ENCODE measurements at regions not wholly inside any gene's neighbourhood (a gene's known extent, or its start where the extent isn't known, plus 50 kb on each side); places are given as distances from the start of the nearest gene placed in this dataset.

GRCh38 chr5:54388409-54388808 is 67.1 kb upstream of the HSPB3 start:
- no peak for TF ChIP-seq CTCF (IDR thresholded peaks at IDR 0.05; ENCODE audit: low read depth, low read length)
- no peaks in the 10 kb centered on the region for H3K27me3 ChIP-seq (ENCODE audit: control insufficient read depth, insufficient read depth, low read length)
- no peak overlapping the region for H3K4me3 ChIP-seq (ENCODE audit: low read depth, low read length)
- ChIA-PET POLR2A (interaction anchor here (1.2 kb wide), 1 partner anchor 78 kb away, joined by 7 read pairs; the partner anchor contains the start of gene ARL15), CTCF (interaction anchor here (1.1 kb wide), 2 partner anchors 31 to 145 kb away, joined by 4 to 5 read pairs; no protein-coding TSS in a partner anchor)
- no peaks in the 10 kb centered on the region for H3K9me3 ChIP-seq (ENCODE audit: control insufficient read depth, insufficient read depth, low read length)
- no peak for DNase-seq (ENCODE audit: low read depth, low spot score)
- H3K27ac ChIP-seq (ENCODE audit: low read depth, low read length) = no peak overlapping the region

DNA sequence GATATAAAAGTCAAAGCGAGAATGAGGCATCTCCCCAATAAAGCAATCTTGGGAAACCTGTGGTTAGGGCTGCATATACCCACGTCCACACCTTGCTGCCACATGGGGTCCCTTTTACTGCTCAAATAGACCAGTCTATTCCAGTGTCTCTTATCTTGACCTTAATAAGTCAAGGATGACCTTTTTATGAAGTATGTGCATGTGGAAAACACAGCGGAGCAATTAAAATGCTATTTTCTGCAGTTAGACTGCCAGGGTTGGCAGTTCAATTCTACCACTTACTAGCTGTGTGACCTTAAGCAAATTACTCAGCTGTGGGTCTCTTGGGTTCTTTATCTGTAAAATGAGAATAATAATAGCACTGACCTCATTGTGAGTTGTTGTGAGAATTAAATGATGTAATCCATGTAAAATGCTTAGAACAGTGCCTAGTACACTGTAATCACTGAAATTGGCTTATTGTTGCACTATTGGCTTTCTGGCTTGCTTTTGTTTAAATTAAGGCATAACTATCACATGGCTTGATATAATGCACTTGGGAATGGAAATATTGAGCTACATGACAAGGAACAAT is 67.8 kb upstream of the HSPB3 start:
- POLR2A ChIA-PET = interaction anchor here (1.2 kb wide), 1 partner anchor 77 kb away, joined by 7 read pairs; the partner anchor contains the start of gene ARL15
- no peak overlapping the region for H3K27ac ChIP-seq (ENCODE audit: low read depth, low read length)
- H3K9me3 ChIP-seq (ENCODE audit: control insufficient read depth, insufficient read depth, low read length) = no peaks in the 10 kb centered on the region
- no peak overlapping the region for H3K4me3 ChIP-seq (ENCODE audit: low read depth, low read length)
- no peaks in the 10 kb centered on the region for H3K27me3 ChIP-seq (ENCODE audit: control insufficient read depth, insufficient read depth, low read length)
- CTCF ChIA-PET = interaction anchor here (1.1 kb wide), 2 partner anchors 32 to 144 kb away, joined by 4 to 5 read pairs; no protein-coding TSS in a partner anchor
- no peak for DNase-seq (ENCODE audit: low read depth, low spot score)
- no peak for TF ChIP-seq CTCF (IDR thresholded peaks at IDR 0.05; ENCODE audit: low read depth, low read length)

DNA sequence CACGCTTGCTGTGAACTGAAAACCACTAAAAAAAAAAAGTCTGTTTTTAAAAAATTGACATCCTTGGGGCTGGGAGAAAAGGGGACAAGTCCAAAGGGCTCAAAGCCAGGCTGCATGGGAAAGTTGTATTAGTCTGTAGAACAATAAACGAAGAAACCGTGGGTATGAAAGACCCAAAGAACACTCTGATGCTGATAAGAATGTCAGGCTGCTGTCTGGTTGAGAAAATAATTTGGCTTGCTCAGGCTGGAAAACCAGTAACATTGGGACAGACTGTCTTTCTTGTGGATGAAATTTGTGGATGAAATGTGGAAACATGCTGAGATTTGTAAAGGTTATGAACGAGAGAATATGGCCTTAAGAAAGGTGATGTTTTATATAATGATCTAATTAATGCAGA is 68.5 kb upstream of the HSPB3 start:
- POLR2A ChIA-PET = no interaction called here

DNA sequence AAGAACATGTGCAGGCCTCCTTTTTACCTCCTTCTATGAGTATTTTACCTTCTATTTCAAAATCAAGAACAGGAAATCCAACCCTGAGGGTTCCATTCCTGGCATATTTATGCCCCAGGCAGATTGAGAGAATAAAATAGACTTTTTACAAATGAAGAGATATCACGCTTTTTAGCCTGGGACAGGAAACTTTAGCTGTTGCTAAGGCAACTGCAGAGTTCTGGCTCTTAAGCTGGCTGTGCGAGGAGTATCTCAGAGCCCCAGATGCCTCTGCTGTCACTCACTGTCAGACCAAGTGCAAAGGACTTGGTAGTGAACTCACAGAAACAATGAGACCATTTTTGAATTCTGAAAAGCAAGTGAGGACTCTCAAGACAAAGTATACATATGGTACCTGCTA is 69.5 kb upstream of the HSPB3 start:
- CTCF ChIA-PET = no interaction called here
- POLR2A ChIA-PET = no interaction called here
- H3K4me3 ChIP-seq (ENCODE audit: low read depth, low read length) = no peak overlapping the region
- TF ChIP-seq CTCF (IDR thresholded peaks at IDR 0.05; ENCODE audit: low read depth, low read length) = no peak
- no peak for DNase-seq (ENCODE audit: low read depth, low spot score)
- no peak overlapping the region for H3K27ac ChIP-seq (ENCODE audit: low read depth, low read length)
- no peaks in the 10 kb centered on the region; the same call in 1 of the 2 replicates for H3K9me3 ChIP-seq (ENCODE audit: control insufficient read depth, insufficient read depth, low read length)
- H3K27me3 ChIP-seq (ENCODE audit: control insufficient read depth, insufficient read depth, low read length) = no peaks in the 10 kb centered on the region

More for the DNA sequence above, 68.5 kb upstream of the HSPB3 start:
- H3K27me3 ChIP-seq (ENCODE audit: control insufficient read depth, insufficient read depth, low read length) = no peaks in the 10 kb centered on the region
- CTCF ChIA-PET = no interaction called here
- no peak for TF ChIP-seq CTCF (IDR thresholded peaks at IDR 0.05; ENCODE audit: low read depth, low read length)
- H3K9me3 ChIP-seq (ENCODE audit: control insufficient read depth, insufficient read depth, low read length) = no peaks in the 10 kb centered on the region
- H3K4me3 ChIP-seq (ENCODE audit: low read depth, low read length) = no peak overlapping the region
- H3K27ac ChIP-seq (ENCODE audit: low read depth, low read length) = no peak overlapping the region
- DNase-seq (ENCODE audit: low read depth, low spot score) = no peak

DNA sequence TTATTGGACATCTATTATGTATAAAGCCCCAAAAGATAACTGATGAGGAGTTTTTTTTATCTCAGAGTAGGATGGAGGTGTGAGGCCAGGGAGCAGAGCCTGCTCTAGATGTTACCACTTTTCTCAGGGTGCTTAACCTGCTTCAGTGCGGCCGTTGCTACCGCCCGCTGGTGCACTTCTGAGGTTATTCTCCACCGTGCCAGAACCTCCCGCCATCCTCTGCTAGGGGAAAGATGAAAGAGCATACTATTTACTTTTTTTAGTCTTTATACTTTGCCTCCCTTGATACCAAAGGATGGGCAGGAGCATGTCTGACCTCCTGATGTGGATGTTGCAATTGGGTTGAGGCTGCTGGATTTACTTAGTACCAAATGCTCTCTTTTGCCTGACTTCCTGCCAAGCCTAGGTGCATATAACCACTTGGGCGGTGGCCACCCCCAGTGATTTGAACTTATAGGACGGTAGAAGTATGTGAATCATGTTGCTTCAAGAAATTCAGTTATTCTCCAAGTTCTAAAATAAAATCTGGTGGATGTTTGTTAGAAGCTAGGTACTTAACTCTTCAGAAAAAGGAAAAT is 71.1 kb upstream of the HSPB3 start:
- Histone ChIP-seq H3K27ac (ENCODE audit: low read depth, low read length) (no peak overlapping the region), H3K27me3 (ENCODE audit: control insufficient read depth, insufficient read depth, low read length) (no peaks in the 10 kb centered on the region), H3K4me3 (ENCODE audit: low read depth, low read length) (no peak overlapping the region), H3K9me3 (ENCODE audit: control insufficient read depth, insufficient read depth, low read length) (no peaks in the 10 kb centered on the region; the same call in 1 of the 2 replicates)
- TF ChIP-seq CTCF (IDR thresholded peaks at IDR 0.05; ENCODE audit: low read depth, low read length) = no peak
- DNase-seq (ENCODE audit: low read depth, low spot score) = no peak
- ChIA-PET CTCF (no interaction called here), POLR2A (no interaction called here)

Measured in AG04450 (cell line).